ENCODE measurements at regions not wholly inside any gene's neighbourhood (a gene's known extent, or its start where the extent isn't known, plus 50 kb on each side); places are given as distances from the start of the nearest gene placed in this dataset.

DNA sequence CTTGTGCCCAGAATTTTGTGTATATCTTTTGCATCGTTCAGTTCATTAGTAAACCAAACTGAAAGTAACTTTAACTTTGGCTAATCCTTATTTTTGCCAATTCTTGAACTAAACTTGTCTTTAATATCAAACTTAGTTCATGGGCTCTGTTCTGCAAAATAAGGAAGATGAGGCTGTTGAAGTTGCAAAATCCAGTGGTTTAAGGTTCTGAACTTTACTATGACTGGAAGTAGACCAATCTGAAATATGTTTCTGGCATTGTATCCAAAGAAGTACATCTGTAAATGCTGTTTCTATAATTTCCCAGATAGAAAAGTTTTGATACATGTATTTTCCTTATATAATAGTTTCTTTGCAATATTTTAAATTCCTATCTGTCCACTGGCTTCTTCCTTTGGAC, 238.1 kb downstream of the CETN3 start:
- TF ChIP-seq, protein P1, sequence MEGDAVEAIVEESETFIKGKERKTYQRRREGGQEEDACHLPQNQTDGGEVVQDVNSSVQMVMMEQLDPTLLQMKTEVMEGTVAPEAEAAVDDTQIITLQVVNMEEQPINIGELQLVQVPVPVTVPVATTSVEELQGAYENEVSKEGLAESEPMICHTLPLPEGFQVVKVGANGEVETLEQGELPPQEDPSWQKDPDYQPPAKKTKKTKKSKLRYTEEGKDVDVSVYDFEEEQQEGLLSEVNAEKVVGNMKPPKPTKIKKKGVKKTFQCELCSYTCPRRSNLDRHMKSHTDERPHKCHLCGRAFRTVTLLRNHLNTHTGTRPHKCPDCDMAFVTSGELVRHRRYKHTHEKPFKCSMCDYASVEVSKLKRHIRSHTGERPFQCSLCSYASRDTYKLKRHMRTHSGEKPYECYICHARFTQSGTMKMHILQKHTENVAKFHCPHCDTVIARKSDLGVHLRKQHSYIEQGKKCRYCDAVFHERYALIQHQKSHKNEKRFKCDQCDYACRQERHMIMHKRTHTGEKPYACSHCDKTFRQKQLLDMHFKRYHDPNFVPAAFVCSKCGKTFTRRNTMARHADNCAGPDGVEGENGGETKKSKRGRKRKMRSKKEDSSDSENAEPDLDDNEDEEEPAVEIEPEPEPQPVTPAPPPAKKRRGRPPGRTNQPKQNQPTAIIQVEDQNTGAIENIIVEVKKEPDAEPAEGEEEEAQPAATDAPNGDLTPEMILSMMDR (IDR thresholded peaks at IDR 0.05; ENCODE audit: insufficient read depth, low read length, poor library complexity, severe bottlenecking): no peak
- no peaks in the 10 kb centered on the region for H3K36me3 ChIP-seq (ENCODE audit: control insufficient read depth, insufficient read depth, low read length)
- no peak for DNase-seq (ENCODE audit: extremely low read depth, insufficient read length)
- no peaks in the 10 kb centered on the region for H3K27me3 ChIP-seq (replicated peaks; ENCODE audit: control insufficient read depth, insufficient read depth, low read length)
- no peak overlapping the region for H3K4me3 ChIP-seq (replicated peaks; ENCODE audit: low read depth, low read length)

DNA sequence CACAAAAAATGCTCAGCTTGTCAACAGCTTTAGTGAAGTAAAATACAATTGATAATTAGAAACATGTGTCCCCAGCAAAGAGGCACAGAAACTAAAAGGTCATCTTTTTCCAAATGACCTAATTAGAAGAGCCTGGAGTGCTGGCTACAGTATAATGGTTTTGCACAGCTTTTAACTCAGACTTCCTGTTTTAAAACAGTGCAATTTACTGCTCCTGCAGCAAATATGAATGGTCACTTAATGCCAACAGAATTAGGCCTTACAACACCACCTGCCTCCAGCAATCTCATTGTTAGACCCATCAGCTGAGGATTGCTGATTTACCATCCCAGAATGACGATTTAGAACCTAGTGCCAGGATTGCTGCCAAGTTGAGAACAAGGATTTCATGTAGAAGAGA, 239.3 kb downstream of the CETN3 start:
- TF ChIP-seq, protein P1 (IDR thresholded peaks at IDR 0.05; ENCODE audit: insufficient read depth, low read length, poor library complexity, severe bottlenecking): no peak
- no peak overlapping the region for H3K4me3 ChIP-seq (replicated peaks; ENCODE audit: low read depth, low read length)
- no peak for DNase-seq (ENCODE audit: extremely low read depth, insufficient read length)
- H3K27me3 ChIP-seq (replicated peaks; ENCODE audit: control insufficient read depth, insufficient read depth, low read length): no peaks in the 10 kb centered on the region
- no peaks in the 10 kb centered on the region for H3K36me3 ChIP-seq (ENCODE audit: control insufficient read depth, insufficient read depth, low read length)

DNA sequence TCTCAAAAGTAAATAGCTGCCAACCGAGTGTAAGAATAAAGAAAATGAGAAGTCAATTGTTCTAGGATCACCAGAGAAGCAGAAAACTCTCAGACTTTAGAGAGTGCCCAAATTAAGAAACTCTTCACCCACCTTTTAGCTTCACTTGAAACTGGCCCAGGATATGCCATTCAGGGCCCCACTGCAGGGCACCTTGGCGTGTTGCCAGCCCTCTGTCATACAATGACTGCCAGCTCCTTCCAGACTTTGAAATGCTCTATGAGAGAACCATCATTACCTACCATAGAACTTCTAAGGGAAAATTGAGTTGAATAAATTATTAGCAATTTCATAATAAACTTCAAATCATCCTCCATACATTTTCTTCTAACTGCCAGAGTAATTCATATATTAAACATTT, 240.5 kb downstream of the CETN3 start:
- TF ChIP-seq, protein P1 (IDR thresholded peaks at IDR 0.05; ENCODE audit: insufficient read depth, low read length, poor library complexity, severe bottlenecking): no peak
- Histone ChIP-seq H3K36me3 (ENCODE audit: control insufficient read depth, insufficient read depth, low read length) (no peaks in the 10 kb centered on the region), H3K4me3 (replicated peaks; ENCODE audit: low read depth, low read length) (no peak overlapping the region), H3K27me3 (replicated peaks; ENCODE audit: control insufficient read depth, insufficient read depth, low read length) (no peaks in the 10 kb centered on the region)
- no peak for DNase-seq (ENCODE audit: extremely low read depth, insufficient read length)

DNA sequence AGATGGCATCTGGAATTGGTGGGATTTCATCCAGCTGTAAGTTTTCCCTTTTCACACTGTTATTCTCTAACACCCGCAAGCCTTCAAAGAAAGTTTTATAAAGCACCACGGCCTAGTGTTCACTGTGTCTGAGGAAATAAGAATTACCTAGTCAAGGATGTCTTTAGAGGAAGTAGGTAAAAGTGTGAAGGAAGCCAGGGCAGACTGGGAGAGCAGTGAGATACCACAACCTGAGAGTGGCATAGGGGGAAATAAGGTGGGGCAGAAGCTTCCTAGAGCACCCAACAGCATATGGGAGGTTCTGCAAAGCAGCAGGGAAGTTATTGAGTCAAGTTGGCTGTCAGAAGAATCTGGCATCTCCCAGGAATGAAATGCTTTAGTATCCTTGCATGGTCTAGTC, 241.2 kb downstream of the CETN3 start:
- no peaks in the 10 kb centered on the region for H3K27me3 ChIP-seq (replicated peaks; ENCODE audit: control insufficient read depth, insufficient read depth, low read length)
- H3K36me3 ChIP-seq (ENCODE audit: control insufficient read depth, insufficient read depth, low read length): no peaks in the 10 kb centered on the region
- DNase-seq (ENCODE audit: extremely low read depth, insufficient read length): no peak
- TF ChIP-seq, protein P1 (IDR thresholded peaks at IDR 0.05; ENCODE audit: insufficient read depth, low read length, poor library complexity, severe bottlenecking): no peak
- H3K4me3 ChIP-seq (replicated peaks; ENCODE audit: low read depth, low read length): no peak overlapping the region

DNA sequence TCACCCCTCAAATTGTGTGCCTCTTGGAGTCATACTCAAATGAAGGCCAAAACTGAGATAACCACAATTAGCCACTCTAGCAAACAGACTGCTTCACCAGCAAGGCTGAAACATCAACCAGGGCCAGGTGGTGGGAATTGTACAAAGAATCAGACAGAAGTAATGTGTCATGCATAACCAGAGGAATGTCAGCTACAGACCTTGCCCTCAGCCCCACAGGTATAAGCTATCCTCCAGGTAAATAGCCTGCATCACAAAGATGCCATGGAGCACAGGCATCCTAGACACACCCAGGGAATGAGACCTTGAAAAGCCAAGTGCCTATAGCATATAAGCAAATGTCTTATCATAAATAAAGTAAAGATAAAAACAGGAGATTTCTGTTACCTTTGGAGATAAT, 242.7 kb downstream of the CETN3 start:
- no peaks in the 10 kb centered on the region for H3K36me3 ChIP-seq (ENCODE audit: control insufficient read depth, insufficient read depth, low read length)
- H3K4me3 ChIP-seq (replicated peaks; ENCODE audit: low read depth, low read length): no peak overlapping the region
- DNase-seq (ENCODE audit: extremely low read depth, insufficient read length): no peak
- H3K27me3 ChIP-seq (replicated peaks; ENCODE audit: control insufficient read depth, insufficient read depth, low read length): no peaks in the 10 kb centered on the region
- TF ChIP-seq, protein P1 (IDR thresholded peaks at IDR 0.05; ENCODE audit: insufficient read depth, low read length, poor library complexity, severe bottlenecking): no peak

DNA sequence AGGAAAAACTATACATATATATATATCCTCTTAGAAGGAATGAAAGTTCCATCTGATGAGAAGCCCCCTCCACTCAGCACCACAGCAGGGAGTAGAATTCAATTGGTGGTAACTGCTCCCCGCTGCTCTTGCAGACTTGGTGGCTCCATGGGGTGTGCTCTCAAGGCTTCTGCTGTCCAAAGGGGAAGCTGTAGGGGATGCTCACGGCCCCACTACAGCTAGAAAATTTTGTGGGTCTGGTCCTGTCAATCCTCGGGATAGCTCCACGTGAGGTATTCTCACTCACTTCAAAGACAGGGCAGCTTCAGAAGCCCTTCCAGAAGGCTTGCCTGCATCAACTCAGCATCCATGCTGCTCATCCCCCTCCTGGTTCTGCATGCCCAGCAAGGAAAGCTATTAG, 247.2 kb downstream of the CETN3 start:
- H3K4me3 ChIP-seq (replicated peaks; ENCODE audit: low read depth, low read length): no peak overlapping the region
- no peaks in the 10 kb centered on the region for H3K27me3 ChIP-seq (replicated peaks; ENCODE audit: control insufficient read depth, insufficient read depth, low read length)
- TF ChIP-seq, protein P1 (IDR thresholded peaks at IDR 0.05; ENCODE audit: insufficient read depth, low read length, poor library complexity, severe bottlenecking): no peak
- no peak for DNase-seq (ENCODE audit: extremely low read depth, insufficient read length)
- no peaks in the 10 kb centered on the region for H3K36me3 ChIP-seq (ENCODE audit: control insufficient read depth, insufficient read depth, low read length)
